ENCODE measurements at regions not wholly inside any gene's neighbourhood (a gene's known extent, or its start where the extent isn't known, plus 50 kb on each side); places are given as distances from the start of the nearest gene placed in this dataset.

GRCh38 chr12:87096082-87096585 is 839.9 kb upstream of the MGAT4C start:
- H3K9me3 ChIP-seq (ENCODE audit: control extremely low read depth in 1 of 5, control insufficient read depth in 4 of 5, insufficient read depth in 2 of 5, low read depth in 1 of 5, low read length in 4 of 5), result no peaks in the 10 kb centered on the region
- ChIA-PET CTCF (no interaction called here), POLR2A (no interaction called here)
- no peaks in the 10 kb centered on the region for H3K27me3 ChIP-seq (replicated peaks in 2 of 5; ENCODE audit: control insufficient read depth in 4 of 5, insufficient read depth in 5 of 5, low read length in 4 of 5)
- no peak overlapping the region for H3K4me3 ChIP-seq (ENCODE audit: control insufficient read depth in 1 of 7, extremely low read depth in 1 of 7, insufficient read depth in 4 of 7, low read depth in 2 of 7, low read length in 6 of 7)
- DNase-seq, result no peak
- WGBS (ENCODE audit: insufficient coverage), result 83% methylated on average over 2 of the region's 4 CpGs
- H3K36me3 ChIP-seq (ENCODE audit: control insufficient read depth in 4 of 4, insufficient read depth in 4 of 4, low read length in 3 of 4), result no peaks in the 10 kb centered on the region
- H3K27ac ChIP-seq (ENCODE audit: insufficient read depth in 1 of 2, low read depth in 1 of 2, low read length in 2 of 2, poor library complexity in 1 of 2, severe bottlenecking in 2 of 2), result no peak overlapping the region
- no peaks in the 10 kb centered on the region for H3K4me1 ChIP-seq (ENCODE audit: control extremely low read depth in 1 of 4, control insufficient read depth in 4 of 4, insufficient read depth in 4 of 4, low read length in 3 of 4)

- DNase-seq, result no peak
- no peak overlapping the region for H3K27ac ChIP-seq (ENCODE audit: insufficient read depth in 1 of 2, low read depth in 1 of 2, low read length in 2 of 2, poor library complexity in 1 of 2, severe bottlenecking in 2 of 2)
- CTCF ChIA-PET, result no interaction called here
- H3K36me3 ChIP-seq (ENCODE audit: control insufficient read depth in 4 of 4, insufficient read depth in 4 of 4, low read length in 3 of 4), result no peaks in the 10 kb centered on the region
- H3K4me3 ChIP-seq (ENCODE audit: control insufficient read depth in 1 of 7, extremely low read depth in 1 of 7, insufficient read depth in 4 of 7, low read depth in 2 of 7, low read length in 6 of 7), result no peak overlapping the region
- WGBS (ENCODE audit: insufficient coverage), result 100% methylated on average over 2 of the region's 3 CpGs
- H3K9me3 ChIP-seq (ENCODE audit: control extremely low read depth in 1 of 5, control insufficient read depth in 4 of 5, insufficient read depth in 2 of 5, low read depth in 1 of 5, low read length in 4 of 5), result no peaks in the 10 kb centered on the region
- POLR2A ChIA-PET, result no interaction called here
- H3K27me3 ChIP-seq (replicated peaks in 2 of 5; ENCODE audit: control insufficient read depth in 4 of 5, insufficient read depth in 5 of 5, low read length in 4 of 5), result no peaks in the 10 kb centered on the region
- H3K4me1 ChIP-seq (ENCODE audit: control extremely low read depth in 1 of 4, control insufficient read depth in 4 of 4, insufficient read depth in 4 of 4, low read length in 3 of 4), result no peaks in the 10 kb centered on the region
These were observed 838.2 kb upstream of the MGAT4C start for GRCh38 chr12:87094356-87094755.

- ChIA-PET POLR2A (no interaction called here), CTCF (no interaction called here)
- no peak overlapping the region for H3K27ac ChIP-seq (ENCODE audit: insufficient read depth in 1 of 2, low read depth in 1 of 2, low read length in 2 of 2, poor library complexity in 1 of 2, severe bottlenecking in 2 of 2)
- 88% methylated on average over 1 of the region's 1 CpG for WGBS (ENCODE audit: insufficient coverage)
- H3K9me3 ChIP-seq (ENCODE audit: control extremely low read depth in 1 of 5, control insufficient read depth in 4 of 5, insufficient read depth in 2 of 5, low read depth in 1 of 5, low read length in 4 of 5), result no peaks in the 10 kb centered on the region
- H3K36me3 ChIP-seq (ENCODE audit: control insufficient read depth in 4 of 4, insufficient read depth in 4 of 4, low read length in 3 of 4), result no peaks in the 10 kb centered on the region
- H3K27me3 ChIP-seq (replicated peaks in 2 of 5; ENCODE audit: control insufficient read depth in 4 of 5, insufficient read depth in 5 of 5, low read length in 4 of 5), result no peaks in the 10 kb centered on the region
- H3K4me1 ChIP-seq (ENCODE audit: control extremely low read depth in 1 of 4, control insufficient read depth in 4 of 4, insufficient read depth in 4 of 4, low read length in 3 of 4), result no peaks in the 10 kb centered on the region
- DNase-seq, result no peak
- no peak overlapping the region for H3K4me3 ChIP-seq (ENCODE audit: control insufficient read depth in 1 of 7, extremely low read depth in 1 of 7, insufficient read depth in 4 of 7, low read depth in 2 of 7, low read length in 6 of 7)
These were observed 836.2 kb upstream of the MGAT4C start for GRCh38 chr12:87092421-87092820.

- WGBS (ENCODE audit: insufficient coverage), result no CpG with 5 or more reads among the region's 3 CpGs
- CTCF ChIA-PET, result no interaction called here
- POLR2A ChIA-PET, result no interaction called here
- H3K27ac ChIP-seq (ENCODE audit: insufficient read depth in 1 of 2, low read depth in 1 of 2, low read length in 2 of 2, poor library complexity in 1 of 2, severe bottlenecking in 2 of 2), result no peak overlapping the region
- DNase-seq, result no peak
- no peak overlapping the region for H3K4me3 ChIP-seq (ENCODE audit: control insufficient read depth in 1 of 7, extremely low read depth in 1 of 7, insufficient read depth in 4 of 7, low read depth in 2 of 7, low read length in 6 of 7)
- no peaks in the 10 kb centered on the region for H3K9me3 ChIP-seq (ENCODE audit: control extremely low read depth in 1 of 5, control insufficient read depth in 4 of 5, insufficient read depth in 2 of 5, low read depth in 1 of 5, low read length in 4 of 5)
- H3K4me1 ChIP-seq (ENCODE audit: control extremely low read depth in 1 of 4, control insufficient read depth in 4 of 4, insufficient read depth in 4 of 4, low read length in 3 of 4), result no peaks in the 10 kb centered on the region
- no peaks in the 10 kb centered on the region for H3K36me3 ChIP-seq (ENCODE audit: control insufficient read depth in 4 of 4, insufficient read depth in 4 of 4, low read length in 3 of 4)
- H3K27me3 ChIP-seq (replicated peaks in 2 of 5; ENCODE audit: control insufficient read depth in 4 of 5, insufficient read depth in 5 of 5, low read length in 4 of 5), result no peaks in the 10 kb centered on the region
These were observed 830.1 kb upstream of the MGAT4C start for GRCh38 chr12:87086118-87086891.

GRCh38 chr12:87085286-87085685 is 829.1 kb upstream of the MGAT4C start:
- H3K4me3 ChIP-seq (ENCODE audit: control insufficient read depth in 1 of 7, extremely low read depth in 1 of 7, insufficient read depth in 4 of 7, low read depth in 2 of 7, low read length in 6 of 7), result no peak overlapping the region
- ChIA-PET CTCF (no interaction called here), POLR2A (no interaction called here)
- no peak for DNase-seq
- H3K27ac ChIP-seq (ENCODE audit: insufficient read depth in 1 of 2, low read depth in 1 of 2, low read length in 2 of 2, poor library complexity in 1 of 2, severe bottlenecking in 2 of 2), result no peak overlapping the region
- H3K36me3 ChIP-seq (ENCODE audit: control insufficient read depth in 4 of 4, insufficient read depth in 4 of 4, low read length in 3 of 4), result no peaks in the 10 kb centered on the region
- no peaks in the 10 kb centered on the region for H3K4me1 ChIP-seq (ENCODE audit: control extremely low read depth in 1 of 4, control insufficient read depth in 4 of 4, insufficient read depth in 4 of 4, low read length in 3 of 4)
- H3K9me3 ChIP-seq (ENCODE audit: control extremely low read depth in 1 of 5, control insufficient read depth in 4 of 5, insufficient read depth in 2 of 5, low read depth in 1 of 5, low read length in 4 of 5), result no peaks in the 10 kb centered on the region
- no peaks in the 10 kb centered on the region for H3K27me3 ChIP-seq (replicated peaks in 2 of 5; ENCODE audit: control insufficient read depth in 4 of 5, insufficient read depth in 5 of 5, low read length in 4 of 5)

- Histone ChIP-seq H3K27ac (ENCODE audit: insufficient read depth in 1 of 2, low read depth in 1 of 2, low read length in 2 of 2, poor library complexity in 1 of 2, severe bottlenecking in 2 of 2) (no peak overlapping the region), H3K4me3 (ENCODE audit: control insufficient read depth in 1 of 7, extremely low read depth in 1 of 7, insufficient read depth in 4 of 7, low read depth in 2 of 7, low read length in 6 of 7) (no peak overlapping the region), H3K27me3 (replicated peaks in 2 of 5; ENCODE audit: control insufficient read depth in 4 of 5, insufficient read depth in 5 of 5, low read length in 4 of 5) (no peaks in the 10 kb centered on the region), H3K9me3 (ENCODE audit: control extremely low read depth in 1 of 5, control insufficient read depth in 4 of 5, insufficient read depth in 2 of 5, low read depth in 1 of 5, low read length in 4 of 5) (no peaks in the 10 kb centered on the region), H3K4me1 (ENCODE audit: control extremely low read depth in 1 of 4, control insufficient read depth in 4 of 4, insufficient read depth in 4 of 4, low read length in 3 of 4) (no peaks in the 10 kb centered on the region), H3K36me3 (ENCODE audit: control insufficient read depth in 4 of 4, insufficient read depth in 4 of 4, low read length in 3 of 4) (no peaks in the 10 kb centered on the region)
- ChIA-PET POLR2A (no interaction called here), CTCF (no interaction called here)
- DNase-seq, result no peak
- no CpG with 5 or more reads among the region's 2 CpGs for WGBS (ENCODE audit: insufficient coverage)
These were observed 826.6 kb upstream of the MGAT4C start for GRCh38 chr12:87082756-87083155.

- DNase-seq, result no peak
- 100% methylated on average over 2 of the region's 2 CpGs for WGBS (ENCODE audit: insufficient coverage)
These were observed 818.6 kb upstream of the MGAT4C start for GRCh38 chr12:87074781-87075180.

More at GRCh38 chr12:87074781-87075180, 818.6 kb upstream of the MGAT4C start:
- H3K4me1 ChIP-seq (ENCODE audit: control extremely low read depth in 1 of 4, control insufficient read depth in 4 of 4, insufficient read depth in 4 of 4, low read length in 3 of 4), result no peaks in the 10 kb centered on the region
- H3K27me3 ChIP-seq (replicated peaks in 2 of 5; ENCODE audit: control insufficient read depth in 4 of 5, insufficient read depth in 5 of 5, low read length in 4 of 5), result no peaks in the 10 kb centered on the region
- ChIA-PET CTCF (no interaction called here), POLR2A (no interaction called here)
- H3K27ac ChIP-seq (ENCODE audit: insufficient read depth in 1 of 2, low read depth in 1 of 2, low read length in 2 of 2, poor library complexity in 1 of 2, severe bottlenecking in 2 of 2), result no peak overlapping the region
- no peaks in the 10 kb centered on the region for H3K36me3 ChIP-seq (ENCODE audit: control insufficient read depth in 4 of 4, insufficient read depth in 4 of 4, low read length in 3 of 4)
- H3K4me3 ChIP-seq (ENCODE audit: control insufficient read depth in 1 of 7, extremely low read depth in 1 of 7, insufficient read depth in 4 of 7, low read depth in 2 of 7, low read length in 6 of 7), result no peak overlapping the region
- H3K9me3 ChIP-seq (ENCODE audit: control extremely low read depth in 1 of 5, control insufficient read depth in 4 of 5, insufficient read depth in 2 of 5, low read depth in 1 of 5, low read length in 4 of 5), result peaks cover 0 to 11% (median 0%) of the 10 kb centered on the region in 5 experiments

Data from common myeloid progenitor, CD34-positive (primary cell).